Esophagus squamous epithelium (tissue), 5 donors: ENCODE measurements at regions not wholly inside any gene's neighbourhood (a gene's known extent, or its start where the extent isn't known, plus 50 kb on each side); places are given as distances from the start of the nearest gene placed in this dataset.

Experiments used
- DNase-seq: peaks from one replicate; lab custom pipeline; 2025; lab: John Stamatoyannopoulos, UW
- H3K27ac ChIP-seq, 4 donors: fragments of 200-600 bp; sonication (generic); one replicate each; pipeline ENCODE4 v1.5.1; 2016 to 2019; ENCODE audit warnings: mild to moderate bottlenecking in 1 of 4
- H3K27me3 ChIP-seq, 4 donors: fragments of 200-600 bp; sonication (generic); 1 replicate in 3 of 4; 2 replicates in 1 of 4; pipeline versions ENCODE4 v1.5.1 to v1.6.0; 2017 to 2021; ENCODE audit warnings: antibody characterized with exemption in 1 of 4
- H3K36me3 ChIP-seq, 3 donors: fragments of 200-600 bp; sonication (generic); one replicate each; pipeline ENCODE4 v1.5.1; 2016 to 2019
- H3K4me1 ChIP-seq, 3 donors: fragments of 200-600 bp; sonication (generic); one replicate each; pipeline ENCODE4 v1.5.1; 2017 to 2019
- H3K4me3 ChIP-seq, 4 donors: fragments of 200-600 bp; sonication (generic); 1 replicate in 3 of 4; 2 replicates in 1 of 4; pipeline ENCODE4 v1.5.1; 2016 to 2019; ENCODE audit warnings: mild to moderate bottlenecking in 2 of 4, moderate library complexity in 1 of 4
- H3K9me3 ChIP-seq, 3 donors: fragments of 200-600 bp; sonication (generic); one replicate each; pipeline ENCODE4 v1.5.1; 2016 to 2019
- POLR2A ChIP-seq, 4 donors: fragments of 450-650 bp; IDR thresholded peaks; one replicate each; pipeline ENCODE4 v1.6.1; 2017; ENCODE audit warnings: antibody characterized with exemption in 4 of 4, mild to moderate bottlenecking in 4 of 4, moderate library complexity in 3 of 4
- WGBS, 2 donors: methylation state at CpG; one replicate each; pipeline ENCODE4 v1.1.5; 2018; 5-methylcytosine and 5-hydroxymethylcytosine counted together
- intact Hi-C: fragments of 100-400 bp; cut with DNase I; formaldehyde crosslinking; loops from one replicate; pipeline ENCODE4 v1.15.0; 2022
- TF ChIP-seq, protein P1 (sequence below), 6 experiments: fragments of 450-650 bp in 4 of 6; fragments of 200-600 bp in 2 of 6; sonication (generic) in 2 of 6; IDR thresholded peaks; one replicate each; pipeline ENCODE4 v1.5.1; 2016 to 2019; ENCODE audit warnings: antibody characterized with exemption in 6 of 6, mild to moderate bottlenecking in 4 of 6, moderate library complexity in 4 of 6
- donor health status: DM: yes; HTN: yes; CAD: no.

DNA sequence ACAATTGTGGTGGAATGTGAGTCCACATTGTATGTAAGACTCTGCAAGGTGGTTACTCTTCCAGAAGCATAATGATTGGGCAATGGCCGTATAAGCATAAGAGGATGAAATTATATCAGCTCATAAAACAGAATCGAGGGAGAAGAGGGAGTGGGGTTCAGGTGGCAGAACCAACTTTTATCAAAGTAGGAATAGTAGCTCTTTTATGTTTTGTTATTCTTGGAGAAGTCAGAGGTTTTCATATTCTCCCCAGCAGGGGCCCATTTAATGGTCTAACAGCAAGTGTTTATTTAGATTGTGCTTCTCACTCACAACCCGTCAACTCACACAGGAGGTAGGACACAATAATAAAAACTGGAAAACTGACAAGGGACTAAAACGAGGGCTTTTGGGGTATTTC is 291.3 kb upstream of the CD180 start:
- TF ChIP-seq, protein P1, sequence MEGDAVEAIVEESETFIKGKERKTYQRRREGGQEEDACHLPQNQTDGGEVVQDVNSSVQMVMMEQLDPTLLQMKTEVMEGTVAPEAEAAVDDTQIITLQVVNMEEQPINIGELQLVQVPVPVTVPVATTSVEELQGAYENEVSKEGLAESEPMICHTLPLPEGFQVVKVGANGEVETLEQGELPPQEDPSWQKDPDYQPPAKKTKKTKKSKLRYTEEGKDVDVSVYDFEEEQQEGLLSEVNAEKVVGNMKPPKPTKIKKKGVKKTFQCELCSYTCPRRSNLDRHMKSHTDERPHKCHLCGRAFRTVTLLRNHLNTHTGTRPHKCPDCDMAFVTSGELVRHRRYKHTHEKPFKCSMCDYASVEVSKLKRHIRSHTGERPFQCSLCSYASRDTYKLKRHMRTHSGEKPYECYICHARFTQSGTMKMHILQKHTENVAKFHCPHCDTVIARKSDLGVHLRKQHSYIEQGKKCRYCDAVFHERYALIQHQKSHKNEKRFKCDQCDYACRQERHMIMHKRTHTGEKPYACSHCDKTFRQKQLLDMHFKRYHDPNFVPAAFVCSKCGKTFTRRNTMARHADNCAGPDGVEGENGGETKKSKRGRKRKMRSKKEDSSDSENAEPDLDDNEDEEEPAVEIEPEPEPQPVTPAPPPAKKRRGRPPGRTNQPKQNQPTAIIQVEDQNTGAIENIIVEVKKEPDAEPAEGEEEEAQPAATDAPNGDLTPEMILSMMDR (IDR thresholded peaks at IDR 0.05): no peak
- no peak for TF ChIP-seq POLR2A (IDR thresholded peaks at IDR 0.05)
- Histone ChIP-seq H3K27ac (no peak overlapping the region), H3K4me1 (peaks cover 0 to 8% (median 7%) of the 10 kb centered on the region in 3 donors), H3K4me3 (no peak overlapping the region), H3K27me3 (no peaks in the 10 kb centered on the region), H3K36me3 (no peaks in the 10 kb centered on the region), H3K9me3 (no peaks in the 10 kb centered on the region)
- WGBS, 2 donors: 81 to 90% methylated on average over 4 of the region's 4 CpGs
- intact Hi-C loops: no loop called here
- no peak for DNase-seq

DNA sequence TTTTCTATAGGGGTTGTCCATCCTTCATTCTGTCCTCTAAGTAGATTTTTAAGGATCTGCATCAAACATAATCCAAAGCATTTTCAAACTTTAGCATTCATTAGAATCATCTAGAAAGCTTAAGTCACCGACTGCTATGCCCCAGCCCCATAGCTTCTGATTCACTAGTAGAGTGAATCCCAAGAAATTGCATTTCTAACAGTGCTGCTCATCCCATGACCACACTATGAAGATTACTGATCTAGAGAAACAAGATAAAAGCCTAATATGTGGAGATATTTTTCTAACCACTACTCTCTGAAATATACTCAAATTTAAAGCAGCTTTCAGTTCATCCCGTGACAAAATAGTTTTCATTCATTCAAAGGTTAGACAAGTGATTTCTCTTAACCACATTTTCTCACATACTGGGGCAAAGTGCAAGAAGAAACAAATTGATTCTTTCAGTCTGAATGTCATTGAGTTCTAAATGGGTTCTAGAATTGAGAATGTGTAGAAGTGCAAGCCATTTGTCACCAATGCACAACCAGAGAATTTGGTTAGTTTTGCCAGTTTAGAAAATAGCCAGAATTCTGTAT is 286.9 kb upstream of the CD180 start:
- DNase-seq: no peak
- H3K27ac ChIP-seq: no peak overlapping the region
- H3K4me1 ChIP-seq: no peaks in the 10 kb centered on the region
- no peak overlapping the region for H3K4me3 ChIP-seq
- H3K9me3 ChIP-seq: no peaks in the 10 kb centered on the region
- no peaks in the 10 kb centered on the region for H3K27me3 ChIP-seq
- TF ChIP-seq, protein P1 (IDR thresholded peaks at IDR 0.05): no peak
- no peak for TF ChIP-seq POLR2A (IDR thresholded peaks at IDR 0.05)
- no peaks in the 10 kb centered on the region for H3K36me3 ChIP-seq
- intact Hi-C loops: no loop called here
- 83 to 85% methylated on average over 2 of the region's 2 CpGs for WGBS, 2 donors

DNA sequence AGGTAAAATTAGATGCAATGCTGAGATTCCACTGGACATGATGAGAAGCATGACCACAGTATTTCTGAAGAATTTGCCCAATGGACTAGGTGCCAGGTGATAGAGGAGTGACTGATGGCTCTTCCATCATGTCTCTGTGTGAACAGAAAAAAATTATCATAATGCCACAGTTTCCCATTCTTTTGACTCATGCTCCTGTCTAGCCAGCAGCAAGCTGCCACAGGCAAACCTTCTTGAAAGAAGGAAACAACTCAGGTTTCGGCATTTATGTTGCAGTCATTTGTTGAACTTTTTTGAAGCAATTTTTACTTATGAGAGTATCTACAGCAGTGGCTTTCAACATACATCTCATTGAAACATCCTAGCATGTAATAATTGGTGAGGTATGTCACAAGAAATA is 284.8 kb upstream of the CD180 start:
- whole genome bisulfite sequencing, 2 donors: 69% methylated on average over 1 of the region's 1 CpG
- H3K4me1 ChIP-seq: no peaks in the 10 kb centered on the region
- no peak overlapping the region for H3K27ac ChIP-seq
- TF ChIP-seq, protein P1 (IDR thresholded peaks at IDR 0.05): no peak
- TF ChIP-seq POLR2A (IDR thresholded peaks at IDR 0.05): no peak
- no peak overlapping the region for H3K4me3 ChIP-seq
- H3K36me3 ChIP-seq: no peaks in the 10 kb centered on the region
- no peak for DNase-seq
- intact Hi-C loops: no loop called here
- no peaks in the 10 kb centered on the region for H3K9me3 ChIP-seq
- H3K27me3 ChIP-seq: no peaks in the 10 kb centered on the region

DNA sequence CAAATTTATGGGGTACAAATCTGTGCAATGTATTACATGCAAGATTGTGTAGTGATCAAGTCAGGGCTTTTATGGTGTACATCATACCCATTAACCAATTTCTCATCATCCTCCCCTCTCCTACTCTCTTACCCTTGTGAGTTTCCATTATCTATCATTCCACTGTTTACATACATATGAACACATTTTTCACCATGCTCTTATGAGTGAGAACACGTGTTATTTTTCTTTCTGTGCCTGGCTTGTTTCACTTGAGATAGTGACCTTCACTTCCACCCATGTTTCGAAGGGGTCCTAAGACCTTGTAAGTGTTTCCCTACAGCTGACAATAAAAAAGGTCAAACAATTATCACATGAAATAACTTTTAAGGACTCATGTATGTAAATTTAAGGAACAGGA is 281.7 kb upstream of the CD180 start:
- intact Hi-C loops: no loop called here
- H3K27me3 ChIP-seq: no peaks in the 10 kb centered on the region
- H3K4me1 ChIP-seq: no peaks in the 10 kb centered on the region
- WGBS, 2 donors: 86% methylated on average over 2 of the region's 2 CpGs
- no peak for DNase-seq
- no peaks in the 10 kb centered on the region for H3K9me3 ChIP-seq
- H3K27ac ChIP-seq: no peak overlapping the region
- TF ChIP-seq, protein P1 (IDR thresholded peaks at IDR 0.05): no peak
- no peak for TF ChIP-seq POLR2A (IDR thresholded peaks at IDR 0.05)
- H3K36me3 ChIP-seq: no peaks in the 10 kb centered on the region
- no peak overlapping the region for H3K4me3 ChIP-seq

DNA sequence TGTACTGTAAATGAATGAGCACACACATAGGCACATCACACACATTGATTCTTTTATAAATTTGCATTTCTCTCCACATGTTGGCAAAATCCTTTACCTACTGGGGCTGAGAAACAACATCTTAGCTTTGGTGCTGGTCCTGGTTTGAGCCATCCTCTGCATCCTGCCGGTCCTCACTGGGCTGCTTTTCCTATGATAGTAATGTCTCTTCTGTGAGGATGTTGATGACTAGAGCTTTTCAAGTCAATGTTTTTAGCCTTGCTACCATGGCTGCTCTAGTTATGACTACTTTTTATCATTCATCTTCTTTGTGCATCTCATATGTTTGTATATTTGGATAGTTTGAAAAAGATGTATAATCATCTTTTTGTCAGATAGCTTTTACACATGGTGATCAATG is 280.4 kb upstream of the CD180 start:
- no peaks in the 10 kb centered on the region for H3K4me1 ChIP-seq
- H3K4me3 ChIP-seq: no peak overlapping the region
- intact Hi-C loops: no loop called here
- TF ChIP-seq, protein P1 (IDR thresholded peaks at IDR 0.05): no peak
- TF ChIP-seq POLR2A (IDR thresholded peaks at IDR 0.05): no peak
- no peaks in the 10 kb centered on the region for H3K36me3 ChIP-seq
- no peaks in the 10 kb centered on the region for H3K27me3 ChIP-seq
- 90 to 95% methylated on average over 1 of the region's 1 CpG for WGBS, 2 donors
- no peak for DNase-seq
- H3K9me3 ChIP-seq: no peaks in the 10 kb centered on the region
- H3K27ac ChIP-seq: peak overlapping the region in 2 of 4 donors; percentile 29 to 72
